ENCODE measurements at regions not wholly inside any gene's neighbourhood (a gene's known extent, or its start where the extent isn't known, plus 50 kb on each side); places are given as distances from the start of the nearest gene placed in this dataset.

DNA sequence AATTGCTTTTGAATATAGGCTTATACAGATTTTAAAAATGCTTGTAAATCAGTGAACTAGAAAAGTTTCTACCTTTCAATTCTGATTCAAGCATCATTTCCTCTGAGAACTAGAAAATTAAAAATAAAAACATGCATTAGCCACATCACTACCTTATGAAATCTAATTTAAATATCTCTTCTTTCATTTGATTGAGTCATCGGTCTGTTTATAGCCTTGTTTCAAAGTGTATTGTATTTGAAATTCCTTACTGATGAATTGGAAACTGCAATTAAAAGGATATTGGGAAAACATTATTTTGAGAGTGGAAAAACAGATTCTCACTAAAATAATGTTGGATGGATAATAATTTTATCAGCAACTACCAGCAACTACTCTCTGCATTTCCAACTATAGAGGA, 717.7 kb upstream of the FAM98A start:
- TF ChIP-seq, protein P1, sequence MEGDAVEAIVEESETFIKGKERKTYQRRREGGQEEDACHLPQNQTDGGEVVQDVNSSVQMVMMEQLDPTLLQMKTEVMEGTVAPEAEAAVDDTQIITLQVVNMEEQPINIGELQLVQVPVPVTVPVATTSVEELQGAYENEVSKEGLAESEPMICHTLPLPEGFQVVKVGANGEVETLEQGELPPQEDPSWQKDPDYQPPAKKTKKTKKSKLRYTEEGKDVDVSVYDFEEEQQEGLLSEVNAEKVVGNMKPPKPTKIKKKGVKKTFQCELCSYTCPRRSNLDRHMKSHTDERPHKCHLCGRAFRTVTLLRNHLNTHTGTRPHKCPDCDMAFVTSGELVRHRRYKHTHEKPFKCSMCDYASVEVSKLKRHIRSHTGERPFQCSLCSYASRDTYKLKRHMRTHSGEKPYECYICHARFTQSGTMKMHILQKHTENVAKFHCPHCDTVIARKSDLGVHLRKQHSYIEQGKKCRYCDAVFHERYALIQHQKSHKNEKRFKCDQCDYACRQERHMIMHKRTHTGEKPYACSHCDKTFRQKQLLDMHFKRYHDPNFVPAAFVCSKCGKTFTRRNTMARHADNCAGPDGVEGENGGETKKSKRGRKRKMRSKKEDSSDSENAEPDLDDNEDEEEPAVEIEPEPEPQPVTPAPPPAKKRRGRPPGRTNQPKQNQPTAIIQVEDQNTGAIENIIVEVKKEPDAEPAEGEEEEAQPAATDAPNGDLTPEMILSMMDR (IDR thresholded peaks at IDR 0.05): no peak
- ATAC-seq (ENCODE audit: low FRiP score) (no peak), DNase-seq (ENCODE audit: low spot score) (no peak)

DNA sequence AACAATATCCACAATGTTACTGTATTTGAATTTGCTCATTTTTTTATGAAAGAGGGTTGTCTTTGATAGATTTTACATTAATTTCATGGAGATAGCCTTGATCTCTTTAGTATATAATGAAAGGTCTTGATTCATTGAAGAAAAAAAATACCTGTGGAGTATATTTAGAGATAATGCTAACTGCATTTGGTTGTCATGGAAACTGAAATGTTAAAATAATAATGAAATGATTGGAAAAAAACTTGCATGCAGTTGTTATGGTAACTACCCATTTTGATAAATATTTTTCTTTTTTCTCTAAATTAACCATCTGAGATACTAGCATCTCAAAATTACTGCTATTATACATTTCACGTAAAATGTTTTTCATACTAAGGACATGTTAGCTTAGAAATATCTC, 712.7 kb upstream of the FAM98A start:
- TF ChIP-seq, protein P1 (IDR thresholded peaks at IDR 0.05): no peak
- DNase-seq (ENCODE audit: low spot score) (no peak), ATAC-seq (ENCODE audit: low FRiP score) (no peak)

DNA sequence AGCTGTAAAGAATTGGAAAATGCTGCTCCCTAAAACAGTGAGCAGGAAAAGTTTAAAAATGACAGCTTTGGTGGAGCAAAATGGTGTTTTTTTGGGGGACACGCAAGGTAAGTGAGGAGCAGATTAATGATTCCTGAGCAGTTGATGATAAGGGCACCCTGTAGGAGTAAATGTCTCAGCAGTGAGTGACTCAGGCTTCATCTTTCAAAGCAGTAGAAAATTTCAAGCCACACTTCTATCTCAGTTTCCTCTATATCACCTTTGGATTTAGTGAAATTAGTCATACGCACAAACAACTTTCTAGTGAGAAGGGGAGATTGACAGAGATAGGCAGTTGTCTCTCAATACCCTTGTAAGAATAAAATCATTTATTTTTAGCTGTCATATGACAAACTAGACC, 709.0 kb upstream of the FAM98A start:
- TF ChIP-seq, protein P1 (IDR thresholded peaks at IDR 0.05): no peak
- ATAC-seq (ENCODE audit: low FRiP score) (no peak), DNase-seq (ENCODE audit: low spot score) (no peak)

DNA sequence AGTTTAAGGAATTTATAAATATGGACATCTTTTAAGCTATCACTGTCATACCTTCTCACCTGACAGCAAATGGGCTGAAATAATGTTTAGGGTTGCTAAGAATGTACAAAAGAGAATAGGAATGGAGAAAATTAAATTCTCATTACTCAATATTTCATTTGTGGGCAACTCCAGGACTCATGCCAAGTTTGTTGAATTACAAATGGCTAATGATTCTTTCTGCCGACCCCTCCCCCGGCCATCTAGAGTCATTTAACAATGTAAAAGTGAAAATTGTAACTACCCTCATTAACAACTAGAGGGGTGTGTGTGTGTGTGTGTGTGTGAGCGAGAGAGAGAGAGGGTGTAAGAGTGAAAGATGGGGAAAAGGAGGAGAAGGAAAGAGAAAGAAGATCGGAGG, 708.5 kb upstream of the FAM98A start:
- TF ChIP-seq, protein P1 (IDR thresholded peaks at IDR 0.05): no peak
- ATAC-seq (ENCODE audit: low FRiP score) (no peak), DNase-seq (ENCODE audit: low spot score) (no peak)

DNA sequence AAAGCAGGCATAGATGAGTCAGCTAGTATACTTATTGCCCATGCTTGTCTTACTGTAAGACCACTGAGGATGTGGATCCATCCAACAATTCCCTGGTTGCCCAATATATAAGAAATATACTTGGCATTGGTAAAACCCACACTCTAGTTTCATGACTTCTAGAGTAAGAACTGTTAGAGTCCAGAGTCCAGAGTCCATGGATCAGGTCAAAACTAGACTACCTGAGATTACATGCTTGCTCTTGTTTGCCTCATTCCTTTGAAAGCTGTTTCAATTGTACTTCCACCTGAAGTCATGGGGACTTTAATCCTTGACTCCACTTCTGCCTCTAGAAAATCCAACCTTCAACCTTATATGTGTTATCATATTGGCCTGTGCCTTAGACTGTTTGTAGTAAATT, 707.6 kb upstream of the FAM98A start:
- TF ChIP-seq, protein P1 (IDR thresholded peaks at IDR 0.05): no peak
- ATAC-seq (ENCODE audit: low FRiP score): no peak
- DNase-seq (ENCODE audit: low spot score): no peak

DNA sequence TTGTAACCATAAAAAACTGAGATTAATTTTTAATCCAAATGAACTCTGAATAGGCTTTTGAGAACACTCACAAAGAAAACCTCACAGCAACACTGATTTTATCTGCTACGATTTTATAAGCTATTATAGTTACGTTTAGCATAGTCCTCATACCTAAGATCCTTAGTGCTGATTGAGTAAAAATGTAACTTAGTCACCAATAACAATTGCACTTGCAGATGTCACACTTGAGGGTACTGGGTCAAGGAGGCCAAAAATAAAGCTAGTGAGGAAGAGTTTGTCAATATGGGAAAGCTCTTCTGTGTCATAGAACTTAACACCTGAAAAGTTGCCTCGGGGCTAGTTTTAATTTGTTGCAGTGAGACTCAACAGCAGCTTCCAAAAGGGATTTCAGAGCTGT, 706.5 kb upstream of the FAM98A start:
- DNase-seq (ENCODE audit: low spot score) (no peak), ATAC-seq (ENCODE audit: low FRiP score) (no peak)
- TF ChIP-seq, protein P1 (IDR thresholded peaks at IDR 0.05): no peak

DNA sequence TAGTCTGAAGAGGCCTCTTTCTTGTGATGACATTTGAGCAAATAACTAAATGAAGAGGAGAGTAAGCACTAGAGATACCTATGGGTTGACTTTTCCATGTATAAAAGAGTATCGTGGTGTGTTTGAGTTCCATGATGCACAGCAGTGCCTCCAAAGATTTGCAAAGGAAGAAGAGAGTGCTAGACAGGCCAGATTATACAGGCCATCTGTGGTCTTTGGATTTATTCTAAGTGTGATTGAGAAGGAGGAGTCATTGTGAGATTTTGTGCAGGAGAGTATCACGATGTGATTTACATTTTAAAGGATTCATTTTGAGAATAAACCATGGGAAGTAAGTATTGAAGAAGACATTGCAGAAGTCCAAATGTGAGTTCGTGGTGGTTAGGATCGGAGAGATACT, 695.9 kb upstream of the FAM98A start:
- no peak for DNase-seq (ENCODE audit: low spot score)
- ATAC-seq (ENCODE audit: low FRiP score): no peak
- TF ChIP-seq, protein P1 (IDR thresholded peaks at IDR 0.05): no peak

Measured in omental fat pad (tissue), 3 donors.